ENCODE measurements at regions not wholly inside any gene's neighbourhood (a gene's known extent, or its start where the extent isn't known, plus 50 kb on each side); places are given as distances from the start of the nearest gene placed in this dataset.

DNA sequence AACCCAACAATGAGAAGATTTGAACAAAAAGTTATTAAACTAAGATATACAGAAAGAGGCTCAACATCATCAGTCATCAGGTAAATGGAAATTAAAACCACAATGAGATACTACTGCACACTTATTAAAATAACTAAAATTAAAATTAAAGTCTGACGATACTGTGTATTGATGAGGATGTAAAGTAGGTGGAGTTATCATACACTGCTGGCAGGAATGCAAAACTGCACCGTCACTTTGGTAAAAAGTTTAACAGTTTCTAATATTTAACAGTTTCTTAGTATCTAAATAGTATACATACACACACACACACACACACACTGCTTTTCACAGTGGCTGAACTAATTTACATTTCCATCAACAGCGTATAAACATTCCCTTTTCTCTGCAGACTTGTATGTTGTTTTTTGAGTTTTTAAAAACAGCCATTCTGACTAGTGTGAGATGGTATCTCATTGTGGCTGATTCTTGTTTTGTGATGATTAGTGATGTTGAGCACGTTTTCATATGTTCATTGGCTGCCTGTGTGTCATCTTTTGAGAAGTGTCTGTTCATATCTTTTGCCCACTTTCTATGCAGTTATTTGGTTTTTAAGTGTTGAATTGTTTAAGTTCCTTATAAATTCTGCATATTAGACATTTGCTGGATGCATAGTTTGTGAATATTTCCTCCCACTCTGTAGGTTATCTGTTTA is 726.9 kb upstream of the CHAC2 start:
- TF ChIP-seq, protein P1, sequence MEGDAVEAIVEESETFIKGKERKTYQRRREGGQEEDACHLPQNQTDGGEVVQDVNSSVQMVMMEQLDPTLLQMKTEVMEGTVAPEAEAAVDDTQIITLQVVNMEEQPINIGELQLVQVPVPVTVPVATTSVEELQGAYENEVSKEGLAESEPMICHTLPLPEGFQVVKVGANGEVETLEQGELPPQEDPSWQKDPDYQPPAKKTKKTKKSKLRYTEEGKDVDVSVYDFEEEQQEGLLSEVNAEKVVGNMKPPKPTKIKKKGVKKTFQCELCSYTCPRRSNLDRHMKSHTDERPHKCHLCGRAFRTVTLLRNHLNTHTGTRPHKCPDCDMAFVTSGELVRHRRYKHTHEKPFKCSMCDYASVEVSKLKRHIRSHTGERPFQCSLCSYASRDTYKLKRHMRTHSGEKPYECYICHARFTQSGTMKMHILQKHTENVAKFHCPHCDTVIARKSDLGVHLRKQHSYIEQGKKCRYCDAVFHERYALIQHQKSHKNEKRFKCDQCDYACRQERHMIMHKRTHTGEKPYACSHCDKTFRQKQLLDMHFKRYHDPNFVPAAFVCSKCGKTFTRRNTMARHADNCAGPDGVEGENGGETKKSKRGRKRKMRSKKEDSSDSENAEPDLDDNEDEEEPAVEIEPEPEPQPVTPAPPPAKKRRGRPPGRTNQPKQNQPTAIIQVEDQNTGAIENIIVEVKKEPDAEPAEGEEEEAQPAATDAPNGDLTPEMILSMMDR (IDR thresholded peaks at IDR 0.05 in 2 of 3, conservative IDR thresholded peaks at IDR 0.05 in 1 of 3; ENCODE audit: control insufficient read depth in 2 of 3, extremely low read depth in 1 of 3, insufficient read depth in 1 of 3, low read depth in 3 of 3, low read length in 3 of 3): no peak
- no peak for TF ChIP-seq SRF (IDR thresholded peaks at IDR 0.05; ENCODE audit: low read depth in 2 of 2, low read length in 2 of 2)
